Endothelial cell (in vitro differentiated cells): ENCODE measurements at regions not wholly inside any gene's neighbourhood (a gene's known extent, or its start where the extent isn't known, plus 50 kb on each side); places are given as distances from the start of the nearest gene placed in this dataset.

Source experiments
- DNase-seq: peaks from one replicate; pipeline ENCODE4 v3.0.0; 2021; ENCODE audit warnings: low spot score
- H3K27ac Mint-ChIP-seq: one replicate; pipeline ENCODE4 v1.8.0; 2021; ENCODE audit warnings: mixed read lengths, inconsistent platforms; ENCODE audit not compliant: unreplicated experiment
- H3K27me3 Mint-ChIP-seq: one replicate; pipeline ENCODE4 v1.8.0; 2021; ENCODE audit warnings: mild to moderate bottlenecking, moderate library complexity, mixed read lengths, inconsistent platforms; ENCODE audit not compliant: unreplicated experiment
- H3K36me3 Mint-ChIP-seq: one replicate; pipeline ENCODE4 v1.8.0; 2021; ENCODE audit warnings: mild to moderate bottlenecking, low read depth, mixed read lengths, inconsistent platforms; ENCODE audit not compliant: unreplicated experiment
- H3K4me1 Mint-ChIP-seq: one replicate; pipeline ENCODE4 v1.8.0; 2021; ENCODE audit warnings: mild to moderate bottlenecking, mixed read lengths, inconsistent platforms; ENCODE audit not compliant: unreplicated experiment
- H3K4me3 Mint-ChIP-seq: one replicate; pipeline ENCODE4 v1.8.0; 2021; ENCODE audit warnings: mild to moderate bottlenecking, mixed read lengths, inconsistent platforms; ENCODE audit not compliant: unreplicated experiment
- H3K9me3 Mint-ChIP-seq: one replicate; pipeline ENCODE4 v1.8.0; 2021; ENCODE audit warnings: mixed read lengths, inconsistent platforms; ENCODE audit not compliant: unreplicated experiment
- TF ChIP-seq, protein P1 (sequence below): fragments of 200-600 bp; sonication (generic); IDR thresholded peaks from one replicate; pipeline ENCODE4 v1.5.0; 2021; ENCODE audit warnings: antibody characterized with exemption; ENCODE audit not compliant: unreplicated experiment

DNA sequence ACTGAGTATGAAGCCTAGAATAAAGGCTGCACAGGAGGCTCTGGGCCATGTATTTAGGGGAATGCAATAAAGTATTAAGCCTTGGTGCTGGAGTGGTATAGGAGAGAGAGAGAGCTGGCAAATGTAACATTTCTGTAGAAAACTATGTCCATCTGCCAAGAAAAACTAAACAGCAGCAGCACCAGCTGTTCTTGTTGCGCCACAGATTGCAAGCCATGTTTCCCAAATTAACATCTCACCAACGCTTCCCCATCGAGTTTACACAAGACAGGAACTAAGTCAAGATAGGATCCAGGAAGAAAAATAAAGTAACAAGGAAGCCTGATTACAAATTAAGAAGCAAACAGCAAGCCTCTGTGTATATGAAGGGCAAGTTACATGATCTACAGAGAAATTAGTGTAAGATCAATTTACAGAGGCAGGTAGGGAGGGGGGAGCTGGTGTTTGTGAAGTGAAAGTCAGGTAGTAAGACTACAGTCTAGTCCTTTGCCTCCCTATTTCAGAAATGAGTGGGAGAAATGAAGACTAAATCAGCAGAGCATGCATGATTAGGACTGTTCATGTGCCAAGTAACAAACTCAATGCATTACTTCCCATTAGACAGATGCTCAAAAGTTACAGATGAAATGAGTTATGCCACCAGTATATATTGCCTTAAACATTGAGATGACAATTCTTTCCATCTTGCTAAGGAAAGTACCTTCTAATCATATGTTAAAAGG lies 900.5 kb downstream of the EPHA3 start:
- Mint-ChIP-seq H3K27me3 (peaks cover 3% of the 10 kb centered on the region), H3K4me1 (peaks cover 7% of the 10 kb centered on the region), H3K4me3 (no peak overlapping the region), H3K27ac (no peak overlapping the region), H3K36me3 (peaks cover 3% of the 10 kb centered on the region), H3K9me3 (no peaks in the 10 kb centered on the region)
- TF ChIP-seq, protein P1, sequence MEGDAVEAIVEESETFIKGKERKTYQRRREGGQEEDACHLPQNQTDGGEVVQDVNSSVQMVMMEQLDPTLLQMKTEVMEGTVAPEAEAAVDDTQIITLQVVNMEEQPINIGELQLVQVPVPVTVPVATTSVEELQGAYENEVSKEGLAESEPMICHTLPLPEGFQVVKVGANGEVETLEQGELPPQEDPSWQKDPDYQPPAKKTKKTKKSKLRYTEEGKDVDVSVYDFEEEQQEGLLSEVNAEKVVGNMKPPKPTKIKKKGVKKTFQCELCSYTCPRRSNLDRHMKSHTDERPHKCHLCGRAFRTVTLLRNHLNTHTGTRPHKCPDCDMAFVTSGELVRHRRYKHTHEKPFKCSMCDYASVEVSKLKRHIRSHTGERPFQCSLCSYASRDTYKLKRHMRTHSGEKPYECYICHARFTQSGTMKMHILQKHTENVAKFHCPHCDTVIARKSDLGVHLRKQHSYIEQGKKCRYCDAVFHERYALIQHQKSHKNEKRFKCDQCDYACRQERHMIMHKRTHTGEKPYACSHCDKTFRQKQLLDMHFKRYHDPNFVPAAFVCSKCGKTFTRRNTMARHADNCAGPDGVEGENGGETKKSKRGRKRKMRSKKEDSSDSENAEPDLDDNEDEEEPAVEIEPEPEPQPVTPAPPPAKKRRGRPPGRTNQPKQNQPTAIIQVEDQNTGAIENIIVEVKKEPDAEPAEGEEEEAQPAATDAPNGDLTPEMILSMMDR, result no peak
- no peak for DNase-seq

DNA sequence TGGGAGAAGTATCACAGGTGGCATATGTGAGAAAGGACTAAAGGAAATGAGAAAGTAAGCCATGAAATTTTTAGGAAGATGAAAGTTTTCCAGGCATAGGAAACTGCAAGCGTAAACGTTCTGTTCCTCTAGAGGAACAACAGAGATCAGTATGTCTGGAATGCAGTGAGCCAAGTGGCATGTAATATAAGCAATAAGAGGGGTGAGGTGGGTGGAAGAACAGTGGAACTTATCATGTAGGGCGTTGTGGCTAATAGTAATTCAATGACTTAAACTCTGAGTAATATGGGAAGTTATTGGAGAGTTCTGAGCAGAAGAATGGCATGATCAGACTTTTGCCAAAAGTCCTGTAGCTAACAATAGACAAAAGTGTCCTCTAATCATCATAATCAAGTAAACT lies 902.9 kb downstream of the EPHA3 start:
- Mint-ChIP-seq H3K36me3 (peaks cover 3% of the 10 kb centered on the region), H3K27me3 (peaks cover 3% of the 10 kb centered on the region), H3K4me3 (no peak overlapping the region), H3K27ac (no peak overlapping the region), H3K9me3 (no peaks in the 10 kb centered on the region), H3K4me1 (peaks cover 7% of the 10 kb centered on the region)
- TF ChIP-seq, protein P1, result no peak
- no peak for DNase-seq

DNA sequence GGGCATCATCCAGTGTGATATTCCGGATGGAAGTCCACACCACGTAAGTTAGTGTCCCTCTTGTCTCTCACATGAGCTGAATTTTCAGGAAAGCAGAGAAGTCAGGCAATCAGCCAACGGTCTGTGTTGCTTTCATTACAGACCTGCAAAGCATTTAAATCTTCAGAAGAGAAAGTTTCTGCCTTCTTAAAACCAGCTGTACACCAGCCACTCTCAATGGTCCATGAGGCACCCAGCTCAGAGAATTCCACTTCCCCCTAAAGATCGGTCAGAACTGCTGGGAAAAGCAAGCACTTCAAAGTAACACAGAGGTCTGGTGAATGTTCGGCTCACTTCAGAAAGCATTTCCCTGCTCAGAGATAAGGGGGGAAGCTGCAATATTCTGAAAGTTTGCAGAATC lies 903.7 kb downstream of the EPHA3 start:
- peaks cover 10% of the 10 kb centered on the region for H3K4me1 Mint-ChIP-seq
- no peak for DNase-seq
- no peak overlapping the region for H3K27ac Mint-ChIP-seq
- TF ChIP-seq, protein P1, result no peak
- no peak overlapping the region for H3K4me3 Mint-ChIP-seq
- H3K27me3 Mint-ChIP-seq, result peaks cover 3% of the 10 kb centered on the region
- H3K9me3 Mint-ChIP-seq, result no peaks in the 10 kb centered on the region
- peaks cover 3% of the 10 kb centered on the region for H3K36me3 Mint-ChIP-seq

DNA sequence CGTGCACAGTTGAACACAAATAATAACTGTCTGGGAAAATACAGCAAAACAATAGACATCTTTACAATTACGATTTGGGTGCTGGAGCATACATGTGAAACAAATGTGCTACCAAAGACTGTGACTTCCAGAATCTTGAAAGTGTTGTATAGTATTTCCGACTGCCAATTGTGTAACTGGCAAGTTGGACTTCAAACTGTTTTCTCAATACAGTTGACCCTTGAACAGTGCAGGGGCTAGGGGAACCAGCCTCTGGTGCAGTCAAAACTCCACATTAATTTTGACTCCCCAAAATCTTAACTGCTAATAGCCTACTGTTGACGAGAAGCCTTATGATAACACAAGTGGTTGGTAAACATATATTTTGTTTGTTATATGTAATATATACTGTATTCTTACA lies 904.2 kb downstream of the EPHA3 start:
- TF ChIP-seq, protein P1, result no peak
- DNase-seq, result no peak
- Mint-ChIP-seq H3K4me3 (no peak overlapping the region), H3K27ac (no peak overlapping the region), H3K4me1 (peaks cover 12% of the 10 kb centered on the region), H3K36me3 (peaks cover 3% of the 10 kb centered on the region), H3K9me3 (no peaks in the 10 kb centered on the region), H3K27me3 (peaks cover 3% of the 10 kb centered on the region)

DNA sequence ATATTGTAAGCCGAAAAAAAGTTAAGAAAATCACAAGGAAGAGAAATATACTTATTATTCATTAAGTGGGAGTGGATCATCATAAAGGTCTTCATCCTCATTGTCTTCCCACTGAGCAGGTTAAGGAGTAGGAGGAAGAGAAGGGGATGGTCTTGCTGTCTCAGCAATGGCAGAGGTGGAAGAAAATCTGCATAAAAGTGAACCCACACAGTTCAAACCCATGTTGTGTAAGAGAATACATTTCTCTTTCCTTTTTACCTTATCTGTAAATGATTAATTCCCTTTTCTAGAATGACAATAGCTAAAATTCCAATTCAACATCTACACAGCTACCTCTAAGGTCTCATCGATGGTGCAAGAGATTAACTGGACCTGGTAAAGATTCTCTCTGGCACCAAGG lies 904.6 kb downstream of the EPHA3 start:
- TF ChIP-seq, protein P1, result no peak
- H3K9me3 Mint-ChIP-seq, result no peaks in the 10 kb centered on the region
- peaks cover 3% of the 10 kb centered on the region for H3K36me3 Mint-ChIP-seq
- no peak overlapping the region for H3K27ac Mint-ChIP-seq
- H3K4me1 Mint-ChIP-seq, result peaks cover 15% of the 10 kb centered on the region
- no peak for DNase-seq
- peaks cover 3% of the 10 kb centered on the region for H3K27me3 Mint-ChIP-seq
- H3K4me3 Mint-ChIP-seq, result no peak overlapping the region
